Posterior vena cava (tissue), 2 donors: ENCODE measurements at regions not wholly inside any gene's neighbourhood (a gene's known extent, or its start where the extent isn't known, plus 50 kb on each side); places are given as distances from the start of the nearest gene placed in this dataset.
"Not testable (repeated sequence)": the region's sequence is repeated elsewhere in the genome, so short reads cannot be mapped to it uniquely, and the experiment has no call there.

ENCODE experiments used
- DNase-seq: peaks from one replicate; pipeline ENCODE4 v3.0.0-alpha.2; 2020; ENCODE audit warnings: low spot score
- intact Hi-C, 2 donors: fragments of 100-400 bp; cut with DNase I; formaldehyde crosslinking; loops; one replicate each; pipeline versions ENCODE4 v1.14.1 to v1.14.2; 2022 to 2023
- donor health status: DM: yes; HTN: yes; CAD: no.
- donor health status: DM: yes; HTN: yes; CAD: no.

GRCh38 chr21:18548249-18548648 is 144.7 kb upstream of the TMPRSS15 start:
- intact Hi-C loops: no loop called here
- DNase-seq: no peak

DNA sequence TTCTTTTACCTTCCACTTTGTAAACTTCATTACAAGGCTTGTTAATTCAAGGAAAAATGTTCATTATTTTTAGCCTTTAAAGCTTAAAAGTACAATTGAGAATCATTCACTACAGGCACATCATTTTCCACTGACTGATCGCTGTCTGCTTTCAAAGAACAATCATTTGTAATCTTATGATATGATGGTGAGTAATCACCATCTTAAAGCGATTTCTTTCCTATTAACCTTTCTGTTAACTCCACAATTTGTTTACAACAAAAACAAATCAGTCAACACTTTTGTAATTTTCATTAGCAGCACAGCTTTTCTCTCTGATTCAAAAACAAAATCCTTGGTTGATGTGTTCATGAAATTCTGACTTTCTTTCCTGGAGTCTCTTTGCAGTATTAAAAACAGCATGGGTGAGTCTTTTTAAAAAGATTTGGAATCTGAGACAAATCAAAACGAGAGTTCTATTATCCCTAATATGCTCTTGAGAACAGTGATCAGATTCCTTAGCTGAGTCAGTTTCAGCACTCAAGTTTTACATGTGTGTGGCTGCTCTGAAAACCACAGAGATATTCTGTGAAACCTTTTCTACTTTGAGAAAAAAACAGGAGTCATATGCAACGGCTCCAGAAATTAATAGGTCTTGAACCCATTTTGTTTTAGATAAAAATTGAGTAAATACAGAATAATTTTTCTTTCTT is 145.8 kb upstream of the TMPRSS15 start:
- intact Hi-C loops: no loop called here
- DNase-seq: no peak

DNA sequence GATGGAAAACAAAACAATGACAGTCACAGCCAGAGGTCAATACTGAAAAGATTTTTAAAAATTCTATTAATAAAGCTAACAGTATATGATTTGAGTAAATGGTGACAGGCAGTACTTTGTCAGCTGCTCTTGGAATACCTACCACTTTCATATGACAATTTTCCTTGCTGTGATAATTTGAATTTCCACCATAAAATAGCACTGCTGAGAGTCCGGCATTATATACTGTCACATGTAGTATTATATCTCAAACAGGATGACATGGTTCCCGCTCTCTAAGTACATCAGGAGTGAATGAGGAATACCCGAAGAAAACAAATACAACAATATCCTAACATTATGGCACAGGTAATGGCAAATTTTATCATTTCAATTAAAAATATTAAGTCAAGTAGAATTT is 146.8 kb upstream of the TMPRSS15 start:
- intact Hi-C loops: no loop called here
- no peak for DNase-seq

DNA sequence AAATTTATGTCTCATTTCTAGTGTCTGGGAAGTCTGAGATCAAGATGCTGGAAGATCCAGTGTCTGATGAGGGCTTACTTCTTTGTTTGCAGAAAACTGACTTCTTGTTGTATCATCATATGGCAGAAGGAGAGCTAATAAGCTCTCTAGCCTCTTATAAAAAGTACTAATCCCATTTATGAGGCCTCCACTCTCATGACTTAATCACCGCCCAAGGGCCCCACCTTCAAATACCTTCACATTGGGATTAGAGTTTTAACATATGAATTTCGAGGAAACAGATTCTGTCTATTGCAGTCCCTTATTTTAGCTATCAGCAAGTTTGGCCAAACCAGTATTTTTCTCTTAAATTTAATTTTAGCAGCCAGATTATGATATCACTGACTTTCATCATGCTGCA is 150.2 kb upstream of the TMPRSS15 start:
- intact Hi-C loops: no loop called here
- no peak for DNase-seq

DNA sequence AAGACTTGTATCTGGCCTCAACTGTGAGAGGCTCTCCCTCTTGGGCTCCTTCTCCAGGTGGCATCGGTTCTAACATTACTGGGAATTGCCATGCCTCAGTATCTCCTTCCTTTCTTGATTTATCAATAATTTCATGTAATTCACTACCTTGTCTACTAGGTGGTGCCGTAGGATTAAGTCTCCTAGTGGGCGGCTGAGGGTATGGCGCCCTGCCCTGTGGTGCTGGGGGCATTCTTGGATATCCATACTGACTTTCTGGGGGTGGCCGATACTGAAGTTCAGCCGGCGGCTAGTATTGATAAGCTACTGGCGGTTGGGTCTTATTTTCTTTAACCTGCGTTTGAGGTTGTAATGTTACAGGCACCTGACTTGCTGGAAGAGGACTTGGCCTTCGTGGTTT is 164.2 kb upstream of the TMPRSS15 start:
- intact Hi-C loops, DNase-seq: not testable (repeated sequence)

DNA sequence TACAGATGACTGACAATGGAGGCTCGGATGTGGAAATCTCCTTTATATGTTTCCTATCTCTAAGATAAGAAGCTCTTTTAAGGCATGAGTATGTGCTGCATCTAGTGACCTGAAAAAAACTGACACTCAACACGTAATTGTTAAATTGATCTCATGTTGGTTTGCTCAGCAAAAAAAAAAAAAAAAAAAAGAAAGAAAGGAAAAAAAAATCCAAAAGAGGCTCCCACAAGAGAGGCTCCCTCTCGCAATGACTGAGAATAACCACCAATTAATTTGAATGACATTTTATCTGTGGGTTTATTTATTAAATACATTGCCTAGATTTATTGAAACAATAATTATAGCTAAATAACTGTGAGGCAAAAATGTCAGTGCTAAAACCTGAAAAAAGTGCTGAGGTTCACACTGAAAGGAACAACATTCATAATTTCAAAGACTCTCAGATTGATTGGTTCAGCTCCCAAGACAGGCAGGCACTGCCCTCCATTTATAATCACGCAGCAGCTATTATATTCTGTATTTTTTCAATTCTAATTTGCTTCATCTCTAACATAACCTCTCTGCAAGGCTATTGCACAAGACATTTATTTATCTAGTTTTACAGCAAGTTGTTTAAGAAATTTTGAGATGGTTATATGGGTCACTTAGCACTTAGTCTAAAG is 184.5 kb upstream of the TMPRSS15 start:
- intact Hi-C loops: no loop called here
- no peak for DNase-seq

- intact Hi-C loops: no loop called here
- DNase-seq: no peak
Measured at GRCh38 chr21:18601146-18601545, 197.6 kb upstream of the TMPRSS15 start.

DNA sequence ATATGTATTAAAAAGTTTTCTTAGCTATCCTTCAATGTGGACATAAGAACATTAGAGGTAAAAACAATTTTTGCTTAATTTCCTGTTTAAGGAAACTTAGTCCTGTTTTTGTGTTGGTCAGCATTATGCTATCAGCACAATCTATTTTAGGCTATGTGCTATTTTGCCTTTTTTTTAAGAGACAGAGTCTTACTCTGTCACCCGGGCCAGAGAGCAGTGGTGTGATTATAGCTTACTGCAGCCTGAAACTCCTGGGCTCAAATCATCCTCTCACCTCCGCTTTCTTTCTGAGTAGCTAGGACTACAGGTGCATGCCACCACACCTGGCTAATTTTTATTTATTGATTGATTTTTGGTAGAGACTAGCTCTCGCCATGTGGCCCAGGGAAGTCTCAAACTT is 199.1 kb upstream of the TMPRSS15 start:
- intact Hi-C loops: no loop called here
- DNase-seq: no peak

DNA sequence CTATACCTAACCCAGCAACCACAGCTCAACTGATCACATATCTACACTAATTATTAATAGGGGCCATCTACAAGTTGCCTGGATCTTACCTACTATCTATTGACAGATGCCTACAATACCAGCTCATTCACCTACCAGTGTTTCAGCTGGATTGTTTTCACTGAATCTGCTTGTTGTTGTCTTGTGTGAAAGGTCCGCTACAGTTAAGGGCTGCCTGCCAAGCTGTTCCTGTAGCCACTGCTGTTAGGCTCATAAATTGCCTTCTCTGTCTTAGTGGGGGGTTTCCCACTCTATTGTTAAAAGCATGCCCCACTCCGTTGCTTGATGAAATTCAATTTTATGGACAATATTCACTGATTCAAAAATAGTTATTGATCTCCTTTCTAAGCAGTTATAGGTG is 199.7 kb upstream of the TMPRSS15 start:
- DNase-seq: no peak
- intact Hi-C loops: no loop called here

DNA sequence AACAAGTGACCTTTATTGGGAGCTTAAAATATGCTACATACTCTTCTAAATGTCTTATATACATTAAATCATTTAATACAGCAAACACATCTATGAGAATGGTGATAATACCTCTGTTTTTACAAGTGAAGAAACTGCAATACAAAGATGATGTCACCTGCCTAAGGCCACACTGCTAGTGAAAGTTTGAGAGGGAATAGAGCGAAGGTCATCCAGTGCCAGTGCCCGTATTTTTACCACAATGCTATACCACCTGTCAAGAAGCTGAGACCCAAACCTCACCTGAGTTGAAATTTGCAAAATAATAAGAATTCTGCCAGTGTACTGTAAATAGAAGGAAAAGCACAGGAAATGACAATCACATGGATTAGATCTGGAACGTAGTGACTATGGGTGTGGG is 200.4 kb upstream of the TMPRSS15 start:
- intact Hi-C loops: no loop called here
- no peak for DNase-seq

- intact Hi-C loops: no loop called here
- no peak for DNase-seq
Measured at GRCh38 chr21:18608226-18608625, 204.6 kb upstream of the TMPRSS15 start.

DNA sequence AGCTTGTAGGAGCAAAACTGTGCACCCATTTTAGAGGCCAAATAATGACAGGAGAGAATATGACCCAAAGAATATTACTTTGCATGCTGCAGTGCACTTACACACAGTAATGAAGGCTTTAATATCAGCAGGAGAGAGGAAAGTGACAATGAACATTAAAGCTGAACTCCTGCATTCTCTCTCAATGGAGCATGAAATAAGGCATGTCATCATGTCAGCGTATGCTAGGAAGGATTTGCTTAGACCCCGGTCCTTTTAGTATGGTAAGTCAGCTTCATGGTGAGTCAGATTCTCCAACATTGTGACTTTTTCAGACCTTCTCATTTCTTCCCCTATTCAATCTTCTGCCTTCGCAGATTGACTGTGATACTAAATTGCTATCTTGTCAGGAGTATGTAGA is 210.7 kb upstream of the TMPRSS15 start:
- intact Hi-C loops: no loop called here
- no peak for DNase-seq

DNA sequence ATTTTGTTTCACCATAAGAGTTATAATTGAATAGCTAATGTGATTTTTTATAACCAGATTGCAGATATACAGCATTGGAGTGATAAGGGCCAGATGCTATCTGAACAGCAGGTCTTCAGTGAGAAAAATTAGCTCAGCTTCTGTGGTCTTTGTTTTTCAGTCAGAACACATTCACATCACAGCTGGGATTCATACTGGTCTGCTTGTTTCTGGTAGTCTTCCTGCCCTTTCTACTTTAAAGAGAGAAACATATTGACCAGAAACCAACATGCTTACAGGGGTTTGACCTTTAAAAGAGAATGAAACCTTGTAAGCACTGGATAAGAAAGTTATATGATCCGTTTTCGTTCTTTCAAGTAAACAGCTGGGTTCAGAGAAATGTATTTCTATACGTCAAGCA is 213.7 kb upstream of the TMPRSS15 start:
- no peak for DNase-seq
- intact Hi-C loops: no loop called here

GRCh38 chr21:18620436-18620835 is 216.9 kb upstream of the TMPRSS15 start:
- intact Hi-C loops: no loop called here
- no peak for DNase-seq

GRCh38 chr21:18622383-18622782 is 218.8 kb upstream of the TMPRSS15 start:
- DNase-seq: no peak
- intact Hi-C loops: no loop called here

DNA sequence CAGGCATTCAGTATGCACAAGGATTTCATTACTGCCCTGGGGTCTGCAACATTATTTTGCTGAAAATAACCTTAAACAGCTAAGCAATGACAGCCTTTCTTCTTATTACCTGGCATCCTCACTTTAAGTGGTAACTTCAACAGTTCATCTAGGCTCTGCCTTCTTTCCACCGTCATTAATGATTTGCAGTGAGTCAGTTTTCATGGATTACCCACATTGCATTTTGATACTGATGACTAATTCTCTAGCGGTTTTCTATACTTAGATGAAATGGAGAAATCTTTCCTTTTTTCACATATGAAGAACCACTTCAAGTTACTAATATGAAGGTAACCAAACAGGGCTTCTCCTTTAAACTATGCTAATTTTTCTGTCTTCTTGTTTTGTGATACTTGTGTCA is 226.9 kb upstream of the TMPRSS15 start:
- intact Hi-C loops: no loop called here
- DNase-seq: no peak

GRCh38 chr21:18636897-18637296 is 233.3 kb upstream of the TMPRSS15 start:
- intact Hi-C loops: no loop called here
- no peak for DNase-seq

- DNase-seq: no peak
- intact Hi-C loops: no loop called here
Measured at GRCh38 chr21:18646116-18646515, 242.5 kb upstream of the TMPRSS15 start.

GRCh38 chr21:18655931-18656330 is 252.3 kb upstream of the TMPRSS15 start:
- intact Hi-C loops: no loop called here
- DNase-seq: no peak

- DNase-seq: no peak
- intact Hi-C loops: no loop called here
Measured at GRCh38 chr21:18661842-18662241, 258.3 kb upstream of the TMPRSS15 start.

DNA sequence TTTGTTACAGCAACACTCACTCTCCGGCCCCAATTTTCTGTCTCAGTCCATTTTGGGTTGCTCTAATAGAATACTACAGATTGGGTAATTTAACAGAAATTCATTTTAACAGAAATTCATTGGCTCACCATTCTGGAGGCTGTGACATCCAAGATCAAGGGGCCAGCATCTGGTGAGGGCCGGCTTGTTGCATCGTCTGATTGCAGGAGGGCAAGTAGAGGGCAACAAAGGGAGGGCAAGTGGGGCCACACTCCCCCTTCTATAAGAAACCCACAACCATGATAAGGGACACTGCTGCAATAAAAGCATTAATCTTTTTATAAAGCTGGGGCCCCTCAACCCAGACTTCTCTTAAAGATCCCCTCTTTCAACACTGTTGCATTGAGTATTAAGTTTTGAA is 260.1 kb upstream of the TMPRSS15 start:
- intact Hi-C loops: no loop called here
- DNase-seq: no peak
